GM19397 (cell line): ENCODE measurements at regions not wholly inside any gene's neighbourhood (a gene's known extent, or its start where the extent isn't known, plus 50 kb on each side); places are given as distances from the start of the nearest gene placed in this dataset.
"Not testable (repeated sequence)": the region's sequence is repeated elsewhere in the genome, so short reads cannot be mapped to it uniquely, and the experiment has no call there.

Experiments used
- ATAC-seq: cut with Tn5 transposase; IDR thresholded peaks from one replicate; pipeline ENCODE4 v1.9.1; 2021; ENCODE audit warnings: mild to moderate bottlenecking, moderate library complexity; ENCODE audit not compliant: unreplicated experiment

DNA sequence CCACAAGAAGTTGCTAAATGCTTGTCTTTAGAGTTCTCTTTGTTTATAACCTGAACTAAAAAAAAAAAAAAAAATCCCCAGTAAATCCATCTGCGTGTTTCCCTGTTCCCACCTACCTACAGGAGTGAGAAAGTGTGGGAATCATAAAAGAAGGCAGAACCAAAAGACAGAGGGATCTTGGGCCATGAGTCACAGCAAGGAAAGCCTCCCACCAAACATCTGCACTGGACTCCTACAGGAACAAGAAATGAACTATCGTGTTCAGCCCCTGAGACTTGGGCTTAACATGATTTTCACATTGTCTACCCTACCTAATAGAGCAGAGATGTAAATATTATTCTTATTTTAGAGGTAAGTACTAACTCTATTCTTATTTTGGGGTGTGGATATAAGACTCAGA lies 1761.2 kb upstream of the CELF4 start:
- no peak for ATAC-seq

DNA sequence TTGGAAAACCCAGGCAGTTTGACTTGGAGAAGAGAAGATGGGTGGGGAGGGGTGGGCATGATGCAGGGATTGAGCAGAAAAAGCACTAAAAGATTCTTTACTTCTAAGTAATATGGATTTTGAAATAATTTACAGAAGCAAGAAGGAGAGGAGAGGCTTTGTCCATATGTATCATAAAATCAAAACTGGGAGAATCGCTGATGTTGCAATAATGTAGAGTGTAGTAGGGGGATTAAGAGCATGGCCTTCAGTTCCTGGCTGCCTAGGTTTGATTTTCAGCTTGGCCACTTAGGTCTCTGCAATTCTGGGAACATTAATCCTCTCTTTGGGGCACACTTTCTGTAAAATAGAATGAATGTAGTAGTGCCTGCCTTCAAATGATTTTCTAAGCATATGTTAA lies 1760.4 kb upstream of the CELF4 start:
- ATAC-seq: no peak

DNA sequence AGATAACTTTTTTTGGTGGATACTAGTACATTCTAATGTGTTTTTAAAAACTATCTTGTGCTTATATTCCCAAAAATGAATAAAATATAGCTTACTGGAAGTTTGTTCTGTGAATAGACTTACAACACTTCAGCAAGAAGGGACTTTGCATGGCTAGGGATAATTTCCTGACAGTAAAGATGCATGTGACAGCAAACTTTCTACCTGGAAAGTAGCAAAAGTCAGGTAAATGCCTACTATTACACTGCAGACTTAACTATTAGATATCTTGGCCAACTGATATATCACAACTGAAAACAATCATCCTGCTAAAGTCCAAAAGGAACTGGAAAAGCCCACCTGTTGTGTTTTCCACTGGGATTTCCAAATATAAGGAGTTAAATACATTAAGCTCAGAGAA lies 1753.5 kb upstream of the CELF4 start:
- no peak for ATAC-seq

DNA sequence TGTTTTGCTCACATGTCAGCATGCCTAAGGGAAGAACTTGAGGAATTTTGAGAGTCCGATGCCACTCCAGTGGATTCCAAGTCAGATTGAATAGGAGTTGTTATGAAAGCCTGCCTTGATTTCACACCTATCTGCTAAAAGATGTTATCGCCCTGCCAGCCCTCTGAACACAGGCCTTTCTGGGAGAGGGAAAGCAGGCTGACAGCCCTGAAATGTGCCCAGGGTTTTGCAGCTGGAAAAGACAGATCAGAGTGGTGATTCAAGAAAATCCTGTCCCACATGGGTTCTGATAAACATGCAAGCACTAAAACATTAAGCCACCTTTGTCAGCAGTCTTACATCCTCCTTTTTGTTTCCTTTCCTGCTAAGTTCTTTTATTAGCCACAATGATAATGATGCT lies 1752.9 kb upstream of the CELF4 start:
- ATAC-seq: no peak

DNA sequence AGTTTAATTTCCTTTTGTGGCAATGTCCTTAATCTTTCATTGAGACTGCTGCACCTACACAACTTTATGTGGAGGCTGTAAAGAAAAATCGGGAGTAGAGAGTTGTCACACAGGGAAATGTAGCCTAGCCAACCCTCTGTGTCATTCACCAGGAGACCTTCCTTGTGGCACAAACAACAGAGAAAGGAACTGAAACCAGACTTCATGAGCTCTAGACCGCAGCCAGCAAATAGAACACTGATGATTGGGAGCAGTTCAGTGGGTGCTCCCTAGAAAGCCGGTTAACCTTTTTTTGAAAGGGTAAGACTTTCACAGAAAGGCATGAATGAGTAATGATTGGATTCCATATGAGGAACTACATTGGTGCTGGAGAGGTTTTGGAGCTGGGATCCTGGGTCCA lies 1752.4 kb upstream of the CELF4 start:
- no peak for ATAC-seq

DNA sequence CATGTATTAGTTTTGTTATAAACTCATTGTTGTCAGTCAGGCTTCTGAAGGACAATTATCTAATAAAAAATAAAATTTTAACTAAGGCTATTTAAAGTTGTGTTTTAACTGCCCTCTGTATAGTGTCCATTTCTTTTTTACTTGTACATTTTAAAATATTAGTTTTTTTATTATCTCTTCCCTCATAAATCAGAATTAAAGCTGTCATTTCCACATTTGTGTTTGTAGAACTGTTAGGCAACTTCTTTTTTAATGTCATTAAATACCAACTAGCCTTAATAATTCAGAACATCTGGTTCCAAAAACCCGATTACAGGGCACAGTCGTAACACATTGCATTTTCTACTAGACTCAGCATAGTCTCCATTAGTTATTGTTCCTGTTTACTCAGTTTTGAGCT lies 1749.0 kb upstream of the CELF4 start:
- ATAC-seq: no peak

DNA sequence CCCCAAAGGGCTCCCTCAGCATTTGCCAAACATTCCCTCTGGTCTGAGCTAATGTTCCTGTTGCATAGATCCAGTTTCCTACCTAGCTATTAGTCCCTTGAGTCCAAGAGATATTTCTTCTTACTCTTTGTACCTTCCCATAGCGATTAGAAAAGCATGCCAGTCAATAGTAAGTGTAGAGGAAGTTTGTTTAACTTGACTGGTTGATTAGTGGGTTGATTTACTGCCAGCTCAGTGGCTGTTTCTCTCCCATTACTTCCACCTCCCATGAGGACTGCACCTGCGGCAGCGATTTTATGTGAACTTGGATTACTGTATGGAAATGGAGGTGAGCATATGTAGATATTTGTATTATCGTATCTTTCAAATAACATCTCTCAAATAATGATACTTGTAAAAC lies 1748.4 kb upstream of the CELF4 start:
- ATAC-seq: no peak

DNA sequence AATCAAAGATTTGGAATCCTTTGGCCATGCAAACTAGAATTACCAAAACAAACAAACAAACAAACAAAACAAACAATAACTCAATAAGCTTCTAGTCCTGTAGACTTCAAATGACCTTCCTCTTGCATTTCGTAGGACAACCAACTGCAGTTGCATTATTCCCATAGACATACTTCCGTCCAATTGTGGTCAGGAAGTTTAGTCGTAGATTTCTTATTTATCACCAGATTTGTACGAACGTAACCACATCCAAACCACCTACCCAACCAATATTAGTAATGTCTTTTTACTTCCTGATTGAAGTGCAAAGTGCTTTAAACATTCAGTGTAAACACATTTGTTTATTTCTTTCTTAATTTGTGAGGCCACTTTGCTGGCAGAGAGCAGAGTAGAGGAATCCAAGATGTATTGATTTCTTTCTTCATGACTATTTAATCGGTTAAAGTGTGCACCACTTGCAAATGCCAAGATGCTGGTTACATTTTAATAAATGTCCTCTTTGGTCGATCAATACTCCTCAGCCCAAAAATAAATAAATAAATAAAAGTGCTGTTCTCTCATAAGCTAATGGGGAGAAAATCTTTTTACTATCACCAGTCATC lies 1745.6 kb upstream of the CELF4 start:
- no peak for ATAC-seq

DNA sequence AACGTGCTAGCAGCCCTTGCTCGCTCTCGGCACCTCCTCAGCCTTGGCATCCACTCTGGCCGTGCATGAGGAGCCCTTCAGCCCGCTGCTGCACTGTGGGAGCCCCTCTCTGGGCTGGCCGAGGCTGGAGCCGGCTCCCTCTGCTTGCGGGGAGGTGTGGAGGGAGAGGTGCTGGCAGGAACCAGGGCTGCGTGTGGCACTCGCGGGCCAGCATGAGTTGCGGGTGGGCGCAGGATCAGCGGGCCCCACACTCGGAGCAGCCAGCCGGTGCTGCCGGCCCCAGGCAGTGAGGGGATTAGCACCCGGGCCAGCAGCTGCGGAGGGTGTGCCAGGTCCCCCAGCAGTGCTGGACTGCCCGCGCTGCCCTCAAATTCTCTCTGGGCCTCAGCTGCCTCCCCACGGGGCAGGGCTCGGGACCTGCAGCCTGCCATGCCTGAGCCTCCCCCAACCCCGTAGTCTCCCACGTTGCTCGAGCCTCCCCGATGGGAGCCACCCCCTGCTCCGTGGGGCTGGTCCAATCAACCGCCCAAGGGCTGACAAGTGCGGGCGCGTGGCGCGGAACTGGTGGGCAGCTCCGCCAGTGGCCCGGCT lies 1743.4 kb upstream of the CELF4 start:
- not testable (repeated sequence) for ATAC-seq

DNA sequence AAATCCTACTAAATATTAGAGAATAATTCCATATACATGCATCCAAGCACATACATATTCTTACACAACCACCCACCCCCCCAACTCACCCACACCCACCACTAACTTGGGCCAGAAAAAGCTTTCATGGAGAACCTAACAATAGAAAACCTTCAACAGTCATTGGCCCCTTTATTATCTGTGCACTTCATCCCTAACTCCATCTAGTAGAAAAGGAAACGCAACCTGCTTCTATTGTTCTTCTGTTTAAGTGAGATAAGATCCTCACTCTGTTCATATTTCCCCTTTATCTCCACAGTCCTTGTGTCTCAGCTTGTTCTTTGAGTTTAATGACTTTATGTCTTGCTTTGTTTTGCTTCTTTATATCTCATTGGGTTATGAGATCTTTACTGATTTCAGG lies 1740.2 kb upstream of the CELF4 start:
- no peak for ATAC-seq

DNA sequence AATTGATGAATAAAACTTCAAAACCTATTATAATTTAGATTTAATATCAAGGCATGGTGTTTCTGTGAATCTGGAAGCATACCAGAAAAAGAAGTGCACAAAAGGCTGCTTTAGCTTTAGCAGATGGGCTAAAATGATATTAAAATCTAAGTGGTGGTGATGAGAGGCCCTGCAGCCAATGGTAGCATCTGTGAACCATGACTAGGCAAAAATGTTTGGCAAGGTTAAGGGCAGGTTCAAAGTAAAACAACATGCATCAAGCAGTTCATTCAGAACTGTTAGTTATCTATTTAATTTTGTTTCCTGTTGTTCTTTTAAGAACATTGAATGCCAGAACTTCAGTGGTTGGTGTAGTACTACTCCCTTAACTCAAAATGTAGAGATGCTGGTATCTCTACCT lies 1736.9 kb upstream of the CELF4 start:
- no peak for ATAC-seq

DNA sequence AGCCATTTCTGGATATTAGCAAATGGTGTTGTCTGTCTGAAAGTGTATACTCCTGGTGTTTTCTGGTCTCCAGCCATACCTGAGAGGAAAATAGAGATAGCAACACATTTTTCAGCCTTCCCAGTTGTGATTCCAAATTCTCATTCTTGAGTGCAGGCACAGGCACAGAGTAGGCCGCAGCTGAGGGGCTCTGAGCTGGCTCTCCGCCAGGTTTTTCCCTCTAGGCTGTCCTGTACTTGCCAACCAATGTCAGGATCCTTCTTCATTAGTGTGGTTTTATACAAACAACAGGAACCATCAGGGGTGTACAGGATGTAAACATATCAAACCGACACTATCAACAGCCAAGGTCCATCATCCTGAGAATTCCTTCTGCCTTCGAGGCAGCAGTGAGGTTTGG lies 1733.6 kb upstream of the CELF4 start:
- ATAC-seq: no peak

DNA sequence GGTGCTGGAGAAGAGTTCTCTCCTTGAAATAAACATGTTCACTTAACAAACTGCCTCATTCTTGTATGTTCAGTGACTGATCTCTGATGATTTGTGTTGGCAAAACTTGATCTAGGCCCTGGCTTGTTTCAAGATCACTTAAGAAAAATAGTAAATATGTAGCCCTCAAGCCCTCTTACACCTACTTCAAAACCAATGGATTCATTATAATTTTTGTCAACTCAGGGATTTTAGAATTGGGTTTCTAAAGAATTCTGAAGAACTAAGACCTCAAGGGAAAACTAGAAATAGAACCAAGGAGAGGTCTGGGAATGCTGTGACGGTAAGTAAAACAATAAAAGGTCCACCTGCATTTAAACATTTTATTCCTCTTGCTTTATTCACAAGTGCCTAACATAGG lies 1731.6 kb upstream of the CELF4 start:
- ATAC-seq: no peak

DNA sequence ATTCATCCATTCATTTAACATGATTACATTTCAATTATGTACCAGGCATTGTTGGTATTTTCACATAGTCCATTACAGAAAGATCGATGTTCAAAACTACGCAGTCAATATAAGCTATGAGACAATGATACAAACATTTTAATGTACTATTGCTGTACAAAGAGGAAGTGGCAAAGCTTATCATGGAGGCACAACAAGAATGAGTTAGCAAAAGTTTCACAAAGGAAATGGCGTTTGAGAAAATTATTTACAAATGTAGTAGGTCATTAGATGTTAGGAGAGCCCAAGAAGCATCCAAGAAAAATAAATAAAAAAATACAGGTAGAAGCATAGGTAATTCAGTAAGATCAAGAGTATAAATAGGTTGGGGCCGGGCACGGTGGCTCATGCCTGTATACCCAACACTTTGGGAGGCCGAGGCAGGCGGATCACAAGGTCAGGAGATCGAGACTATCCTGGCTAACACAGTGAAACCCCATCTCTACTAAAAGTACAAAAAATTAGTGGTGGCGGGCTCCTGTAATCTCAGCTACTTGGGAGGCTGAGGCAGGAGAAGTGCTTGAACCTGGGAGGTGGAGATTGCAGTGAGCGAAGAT lies 1730.8 kb upstream of the CELF4 start:
- ATAC-seq: no peak

DNA sequence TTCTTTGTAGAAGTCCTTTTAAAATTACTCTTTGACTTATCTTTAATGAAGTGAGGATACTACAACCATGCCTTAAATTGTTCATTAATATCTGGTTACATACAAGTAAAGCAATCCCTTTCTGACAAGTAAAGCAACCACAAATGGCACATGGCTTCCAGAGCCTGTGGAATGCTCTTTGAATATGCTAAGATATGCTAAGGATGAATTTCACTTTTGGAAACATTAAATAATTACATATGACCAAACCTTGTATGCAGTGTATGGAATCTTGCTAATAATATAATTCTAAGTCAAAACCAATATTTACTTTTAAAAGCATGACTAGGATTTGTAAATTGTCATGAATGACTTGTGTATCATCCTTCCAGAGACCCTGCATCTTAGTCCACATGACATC lies 1711.2 kb upstream of the CELF4 start:
- ATAC-seq: no peak

DNA sequence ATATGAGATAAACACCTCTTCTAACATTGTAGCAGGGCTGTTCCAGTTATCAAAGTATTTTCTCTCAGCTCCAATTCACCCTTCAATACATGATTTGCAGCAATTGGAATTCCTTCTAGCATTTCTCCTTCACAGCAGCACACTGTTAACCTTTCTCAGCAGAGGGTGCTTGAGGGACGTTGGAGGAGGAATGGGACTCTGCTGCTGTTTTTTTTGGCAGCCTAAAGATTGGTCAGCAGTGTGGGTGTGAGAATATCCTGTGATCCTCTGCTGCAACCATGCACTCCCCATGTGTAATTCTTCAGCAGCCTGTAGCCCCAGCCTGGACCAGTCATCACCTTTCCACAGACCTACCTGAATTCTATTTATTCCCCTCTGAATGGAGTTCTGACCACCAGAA lies 1708.9 kb upstream of the CELF4 start:
- no peak for ATAC-seq

DNA sequence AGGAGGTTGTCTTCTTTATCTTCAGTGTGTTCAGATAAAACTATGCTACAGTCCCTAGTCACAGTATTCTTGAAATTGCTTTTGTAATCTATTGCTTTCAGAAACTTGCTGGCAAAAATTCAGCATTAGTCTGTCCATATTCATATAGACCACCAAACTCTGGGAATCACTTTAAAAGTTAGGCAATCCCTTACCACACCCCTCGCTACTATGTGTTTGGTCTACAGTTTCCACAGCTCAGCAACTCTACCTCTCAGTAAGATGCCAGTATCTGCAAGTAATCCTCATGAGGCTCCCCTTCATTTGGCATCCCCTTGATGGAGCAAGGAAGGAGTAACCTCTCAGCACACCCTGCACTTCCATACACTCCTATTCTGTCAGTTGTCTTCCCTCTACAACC lies 1706.6 kb upstream of the CELF4 start:
- ATAC-seq: no peak

DNA sequence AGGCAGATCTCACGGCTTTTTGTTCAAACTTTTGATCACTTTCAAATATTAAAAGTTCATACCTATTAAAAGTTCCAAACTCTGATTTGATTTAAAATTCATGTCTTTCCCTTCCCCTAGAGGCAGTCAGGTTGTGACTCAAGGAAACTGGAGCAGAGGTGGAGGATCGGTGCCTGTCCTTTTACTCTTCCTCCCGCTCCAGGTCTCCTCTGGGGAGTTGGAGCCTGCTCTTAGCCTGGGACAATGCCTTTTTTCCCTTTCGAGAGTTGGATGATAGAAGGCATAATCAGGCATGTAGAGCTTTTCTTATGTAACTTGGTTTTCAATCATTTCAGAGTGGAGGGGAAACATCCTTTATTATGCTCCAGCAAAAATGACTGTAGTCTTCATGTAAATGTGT lies 1706.1 kb upstream of the CELF4 start:
- ATAC-seq: no peak

DNA sequence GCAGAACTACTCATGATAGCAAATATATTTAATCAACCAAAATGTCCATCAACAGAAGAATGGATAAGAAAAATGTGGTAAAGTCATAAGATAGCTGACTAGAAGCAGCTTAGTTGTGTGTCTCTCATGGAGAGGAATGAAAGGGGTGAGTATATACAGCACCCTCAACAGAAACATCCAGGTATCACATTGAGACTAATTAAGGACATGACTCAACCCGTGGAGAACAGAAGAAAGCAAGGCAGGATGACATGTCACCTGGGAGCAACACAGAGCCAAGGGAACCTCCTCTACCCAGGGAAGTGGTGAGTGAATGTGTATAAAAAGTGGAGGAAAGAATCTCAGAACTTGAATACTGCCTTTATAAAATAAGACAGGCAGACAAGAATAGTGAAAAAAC lies 1695.0 kb upstream of the CELF4 start:
- ATAC-seq: no peak

DNA sequence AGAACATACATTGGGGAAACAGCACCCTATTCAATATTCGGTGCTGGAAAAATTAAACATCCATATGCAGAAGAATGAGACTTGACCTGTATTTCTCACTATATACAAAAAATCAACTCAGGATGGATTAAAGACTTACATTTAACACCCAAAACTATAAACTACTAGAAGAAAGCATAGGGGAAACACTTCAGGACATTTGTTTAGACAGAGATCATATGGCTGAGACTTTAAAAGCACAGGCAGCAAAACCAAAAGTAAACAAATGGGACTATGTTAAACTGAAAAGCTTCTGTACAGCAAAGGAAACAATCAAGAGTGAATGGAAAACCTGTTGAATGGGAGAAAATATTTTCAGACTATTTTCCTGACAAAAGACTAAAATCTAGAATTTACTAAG lies 1694.1 kb upstream of the CELF4 start:
- no peak for ATAC-seq

DNA sequence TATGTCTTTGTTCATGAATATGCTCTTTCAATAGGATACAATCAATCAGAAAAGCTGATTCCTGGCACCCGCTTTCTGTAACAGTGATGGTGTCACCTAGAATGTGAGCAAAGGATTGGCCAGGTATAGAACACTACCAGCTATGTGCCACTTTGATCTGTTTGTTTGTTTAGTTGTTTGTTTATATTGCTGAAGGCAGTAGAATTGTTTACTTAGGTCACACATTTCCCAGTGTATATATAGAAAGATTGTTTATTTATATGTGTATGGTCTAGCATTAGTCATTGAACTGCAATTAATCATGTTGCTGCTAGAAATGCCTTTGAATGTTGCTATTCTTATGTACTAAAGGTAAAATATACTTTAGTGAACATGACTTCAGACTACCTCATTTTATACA lies 1678.6 kb upstream of the CELF4 start:
- no peak for ATAC-seq

DNA sequence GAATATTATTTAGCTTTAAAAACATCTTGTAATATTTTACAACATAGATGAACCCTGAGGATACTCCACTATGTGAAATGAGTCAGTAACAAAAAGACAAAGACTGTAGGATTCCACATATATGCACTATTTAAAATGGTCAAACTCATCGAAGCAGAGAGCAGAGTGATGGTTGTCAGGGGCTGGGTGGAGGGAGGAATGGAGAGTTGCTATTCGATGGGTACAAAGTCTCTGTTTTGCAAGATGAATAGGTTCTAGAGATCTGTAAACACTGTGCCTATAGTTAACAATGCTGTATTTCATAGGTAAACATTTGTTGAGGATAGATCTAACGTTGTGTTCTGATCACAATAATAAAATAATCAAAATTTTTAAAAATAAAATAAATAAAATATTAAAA lies 1675.9 kb upstream of the CELF4 start:
- ATAC-seq: no peak
